Testis (tissue), 2 donors: ENCODE measurements at regions not wholly inside any gene's neighbourhood (a gene's known extent, or its start where the extent isn't known, plus 50 kb on each side); places are given as distances from the start of the nearest gene placed in this dataset.

ENCODE experiments used
- POLR2A ChIP-seq: fragments of 450-650 bp; IDR thresholded peaks from one replicate; pipeline ENCODE4 v1.6.1; 2017; ENCODE audit warnings: antibody characterized with exemption, mild to moderate bottlenecking, moderate library complexity
- TF ChIP-seq, protein P1 (sequence below), 3 experiments: fragments of 450-650 bp in 2 of 3; fragments of 200-600 bp in 1 of 3; sonication (generic) in 1 of 3; IDR thresholded peaks; one replicate each; pipeline ENCODE4 v1.5.1; 2016 to 2019; ENCODE audit warnings: antibody characterized with exemption in 3 of 3, mild to moderate bottlenecking in 2 of 3, moderate library complexity in 1 of 3

DNA sequence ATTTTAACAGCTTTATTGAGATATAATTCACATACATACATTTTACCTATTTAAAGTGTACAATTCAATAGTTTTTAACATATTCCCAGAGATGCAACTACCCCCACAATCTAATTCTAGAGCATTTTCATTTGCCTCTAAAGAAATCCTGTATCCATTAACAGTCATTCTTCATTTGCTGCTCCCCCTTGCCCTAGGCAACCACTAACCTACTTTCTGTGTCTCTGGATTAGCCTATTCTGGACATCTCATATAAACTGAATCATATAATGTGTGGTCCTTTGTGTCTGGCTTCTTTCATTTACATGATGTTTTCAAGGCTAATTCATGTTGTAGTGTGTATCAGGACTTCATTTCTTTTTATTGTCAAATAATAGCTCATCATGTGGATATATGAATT lies 105.1 kb upstream of the GRPR start:
- no peak for TF ChIP-seq POLR2A
- TF ChIP-seq, protein P1, sequence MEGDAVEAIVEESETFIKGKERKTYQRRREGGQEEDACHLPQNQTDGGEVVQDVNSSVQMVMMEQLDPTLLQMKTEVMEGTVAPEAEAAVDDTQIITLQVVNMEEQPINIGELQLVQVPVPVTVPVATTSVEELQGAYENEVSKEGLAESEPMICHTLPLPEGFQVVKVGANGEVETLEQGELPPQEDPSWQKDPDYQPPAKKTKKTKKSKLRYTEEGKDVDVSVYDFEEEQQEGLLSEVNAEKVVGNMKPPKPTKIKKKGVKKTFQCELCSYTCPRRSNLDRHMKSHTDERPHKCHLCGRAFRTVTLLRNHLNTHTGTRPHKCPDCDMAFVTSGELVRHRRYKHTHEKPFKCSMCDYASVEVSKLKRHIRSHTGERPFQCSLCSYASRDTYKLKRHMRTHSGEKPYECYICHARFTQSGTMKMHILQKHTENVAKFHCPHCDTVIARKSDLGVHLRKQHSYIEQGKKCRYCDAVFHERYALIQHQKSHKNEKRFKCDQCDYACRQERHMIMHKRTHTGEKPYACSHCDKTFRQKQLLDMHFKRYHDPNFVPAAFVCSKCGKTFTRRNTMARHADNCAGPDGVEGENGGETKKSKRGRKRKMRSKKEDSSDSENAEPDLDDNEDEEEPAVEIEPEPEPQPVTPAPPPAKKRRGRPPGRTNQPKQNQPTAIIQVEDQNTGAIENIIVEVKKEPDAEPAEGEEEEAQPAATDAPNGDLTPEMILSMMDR (IDR thresholded peaks at IDR 0.05), result no peak
